ENCODE measurements at regions not wholly inside any gene's neighbourhood (a gene's known extent, or its start where the extent isn't known, plus 50 kb on each side); places are given as distances from the start of the nearest gene placed in this dataset.

DNA sequence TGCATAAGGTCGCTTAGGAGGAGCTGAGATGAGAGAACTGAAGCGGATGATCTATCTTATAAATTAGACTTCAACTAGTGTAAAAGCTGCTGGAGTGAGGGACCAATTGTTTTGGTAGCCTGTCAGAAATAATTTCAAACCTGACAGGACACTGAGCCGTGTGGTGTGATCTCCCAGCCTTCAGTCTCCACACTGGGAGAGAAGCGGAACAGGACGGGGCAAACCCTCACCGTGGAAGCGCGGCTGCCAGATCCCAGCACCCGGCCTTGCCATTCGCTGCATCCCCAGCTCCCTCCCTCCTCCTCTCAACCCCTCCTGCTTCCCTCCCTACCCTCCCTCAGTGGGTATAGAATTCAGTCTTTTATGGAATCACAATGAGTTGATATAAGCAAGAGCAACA is 900.1 kb upstream of the SLC35B3 start:
- no peak overlapping the region for H3K4me3 ChIP-seq (ENCODE audit: low read length)
- TF ChIP-seq, protein P1, sequence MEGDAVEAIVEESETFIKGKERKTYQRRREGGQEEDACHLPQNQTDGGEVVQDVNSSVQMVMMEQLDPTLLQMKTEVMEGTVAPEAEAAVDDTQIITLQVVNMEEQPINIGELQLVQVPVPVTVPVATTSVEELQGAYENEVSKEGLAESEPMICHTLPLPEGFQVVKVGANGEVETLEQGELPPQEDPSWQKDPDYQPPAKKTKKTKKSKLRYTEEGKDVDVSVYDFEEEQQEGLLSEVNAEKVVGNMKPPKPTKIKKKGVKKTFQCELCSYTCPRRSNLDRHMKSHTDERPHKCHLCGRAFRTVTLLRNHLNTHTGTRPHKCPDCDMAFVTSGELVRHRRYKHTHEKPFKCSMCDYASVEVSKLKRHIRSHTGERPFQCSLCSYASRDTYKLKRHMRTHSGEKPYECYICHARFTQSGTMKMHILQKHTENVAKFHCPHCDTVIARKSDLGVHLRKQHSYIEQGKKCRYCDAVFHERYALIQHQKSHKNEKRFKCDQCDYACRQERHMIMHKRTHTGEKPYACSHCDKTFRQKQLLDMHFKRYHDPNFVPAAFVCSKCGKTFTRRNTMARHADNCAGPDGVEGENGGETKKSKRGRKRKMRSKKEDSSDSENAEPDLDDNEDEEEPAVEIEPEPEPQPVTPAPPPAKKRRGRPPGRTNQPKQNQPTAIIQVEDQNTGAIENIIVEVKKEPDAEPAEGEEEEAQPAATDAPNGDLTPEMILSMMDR (conservative IDR thresholded peaks at IDR 0.05; ENCODE audit: low read length) = no peak
- DNase-seq (ENCODE audit: low read depth) = no peak

DNA sequence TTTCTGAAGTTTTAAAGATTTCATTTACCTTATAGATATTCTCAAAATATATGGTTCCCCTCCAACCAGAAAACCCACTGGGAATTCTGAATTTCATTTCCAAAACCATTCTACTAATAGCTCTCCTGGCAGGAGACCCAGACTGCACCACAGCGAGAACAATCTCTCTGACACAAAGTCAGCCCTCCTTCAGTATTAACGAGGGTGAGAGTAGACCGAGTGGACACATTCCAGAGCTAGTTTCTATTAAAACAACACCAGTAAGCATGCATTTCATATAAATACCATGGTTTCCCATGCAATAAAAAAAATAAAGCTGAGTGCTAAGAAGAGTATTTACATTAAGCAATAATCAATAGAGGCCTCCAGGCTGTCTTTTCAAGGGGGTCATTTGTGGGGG is 899.6 kb upstream of the SLC35B3 start:
- no peak for DNase-seq (ENCODE audit: low read depth)
- no peak overlapping the region for H3K4me3 ChIP-seq (ENCODE audit: low read length)
- TF ChIP-seq, protein P1 (conservative IDR thresholded peaks at IDR 0.05; ENCODE audit: low read length) = no peak

DNA sequence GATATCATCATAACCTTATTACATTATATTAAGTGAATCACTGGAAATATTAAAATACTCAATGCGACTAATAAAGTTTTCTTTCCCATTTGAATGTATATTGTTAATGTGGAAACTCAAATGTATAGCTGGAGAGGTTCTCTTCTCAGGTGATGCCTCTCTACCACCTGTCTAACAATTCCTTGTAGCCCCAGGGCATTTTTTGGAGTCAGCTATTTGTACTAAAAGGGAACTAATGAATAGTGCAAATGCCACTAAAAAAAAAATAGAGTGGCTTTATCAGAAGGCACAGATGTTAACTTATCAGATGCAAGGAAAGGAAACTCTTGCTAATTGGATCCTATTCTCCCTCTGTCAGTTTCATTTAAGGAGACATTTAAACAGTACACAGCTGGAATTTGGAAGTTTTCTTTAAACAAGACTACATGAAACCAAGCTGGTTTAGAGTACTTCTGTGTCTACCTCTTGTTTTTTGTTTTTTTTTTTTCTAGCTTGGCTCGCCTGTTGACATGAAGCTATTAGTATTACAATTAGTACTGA is 897.0 kb upstream of the SLC35B3 start:
- no peak overlapping the region for H3K4me3 ChIP-seq (ENCODE audit: low read length)
- no peak for DNase-seq (ENCODE audit: low read depth)
- TF ChIP-seq, protein P1 (conservative IDR thresholded peaks at IDR 0.05; ENCODE audit: low read length) = no peak

DNA sequence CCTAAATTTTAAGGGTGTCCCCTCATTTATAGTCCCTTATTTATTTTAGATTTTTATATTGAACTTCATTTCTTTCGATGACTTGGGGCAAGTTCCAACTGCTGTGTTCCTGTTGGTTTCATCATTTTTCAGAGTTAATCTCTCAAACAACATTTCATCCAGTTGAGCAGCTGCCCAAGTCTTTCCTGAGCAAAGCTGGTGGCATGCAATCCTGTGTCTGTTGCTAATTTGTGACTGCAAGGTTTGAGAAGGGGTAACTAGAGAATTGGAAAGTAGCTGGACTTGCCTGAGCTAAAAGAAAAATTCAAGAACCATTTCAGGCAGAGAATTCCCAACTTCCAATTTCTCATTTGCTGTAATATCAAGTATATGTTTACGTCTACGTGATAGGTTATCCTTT is 881.5 kb upstream of the SLC35B3 start:
- TF ChIP-seq, protein P1 (conservative IDR thresholded peaks at IDR 0.05; ENCODE audit: low read length) = no peak
- DNase-seq (ENCODE audit: low read depth) = peak; percentile 29
- H3K4me3 ChIP-seq (ENCODE audit: low read length) = no peak overlapping the region

DNA sequence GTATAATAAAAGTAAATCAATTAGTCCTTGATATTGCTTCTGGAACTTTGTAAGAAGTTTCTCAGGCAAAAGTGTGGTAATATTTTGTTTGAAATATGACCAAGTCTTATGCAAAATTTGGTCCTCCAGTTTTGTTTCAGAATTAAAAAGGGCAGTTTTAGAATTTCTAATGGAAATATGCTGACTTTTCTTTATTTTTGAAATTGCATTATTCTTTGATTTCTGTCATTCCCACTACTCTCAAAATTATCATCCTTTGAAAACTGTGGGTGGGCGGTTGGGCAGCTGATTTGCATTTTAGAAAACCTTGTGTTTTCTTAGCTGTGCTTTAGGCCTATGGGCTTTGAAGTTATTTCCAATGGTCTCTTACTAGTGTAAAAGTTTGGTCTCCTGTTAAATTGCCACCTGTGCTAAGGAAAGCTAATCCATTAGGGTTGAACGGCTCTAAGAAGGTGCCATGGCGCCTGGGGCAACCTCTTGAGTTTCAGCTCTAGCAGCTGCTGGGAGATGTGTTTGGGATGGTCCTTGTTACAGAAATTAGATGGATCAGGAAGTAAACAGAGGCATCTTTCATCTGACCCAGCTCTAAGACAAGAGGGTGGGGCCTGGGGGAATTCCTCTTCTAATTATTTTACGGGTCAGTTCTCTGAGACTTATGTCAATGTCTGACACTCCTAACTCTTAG is 880.8 kb upstream of the SLC35B3 start:
- TF ChIP-seq, protein P1 (conservative IDR thresholded peaks at IDR 0.05; ENCODE audit: low read length) = no peak
- DNase-seq (ENCODE audit: low read depth) = no peak
- no peak overlapping the region for H3K4me3 ChIP-seq (ENCODE audit: low read length)

DNA sequence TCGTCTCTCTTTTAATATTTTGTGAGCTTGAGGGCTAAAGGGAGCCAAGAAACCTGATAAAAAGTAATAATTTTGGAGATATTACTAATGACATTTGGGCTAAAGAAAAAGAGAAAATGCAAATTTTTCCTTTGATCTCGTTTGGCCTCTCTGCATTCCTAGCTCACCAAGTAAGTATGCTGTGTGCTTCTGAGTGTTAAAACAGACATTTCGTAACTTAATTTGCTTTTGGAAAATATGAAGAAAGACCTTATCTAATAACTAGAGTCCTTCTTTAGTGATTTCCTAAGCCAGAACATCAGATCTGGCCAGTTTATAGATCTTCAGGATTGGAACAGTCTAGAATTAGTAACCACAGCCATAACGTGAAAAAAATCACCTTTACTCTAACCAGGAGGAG is 872.9 kb upstream of the SLC35B3 start:
- TF ChIP-seq, protein P1 (conservative IDR thresholded peaks at IDR 0.05; ENCODE audit: low read length) = no peak
- H3K4me3 ChIP-seq (ENCODE audit: low read length) = no peak overlapping the region
- DNase-seq (ENCODE audit: low read depth) = peak; percentile 1

DNA sequence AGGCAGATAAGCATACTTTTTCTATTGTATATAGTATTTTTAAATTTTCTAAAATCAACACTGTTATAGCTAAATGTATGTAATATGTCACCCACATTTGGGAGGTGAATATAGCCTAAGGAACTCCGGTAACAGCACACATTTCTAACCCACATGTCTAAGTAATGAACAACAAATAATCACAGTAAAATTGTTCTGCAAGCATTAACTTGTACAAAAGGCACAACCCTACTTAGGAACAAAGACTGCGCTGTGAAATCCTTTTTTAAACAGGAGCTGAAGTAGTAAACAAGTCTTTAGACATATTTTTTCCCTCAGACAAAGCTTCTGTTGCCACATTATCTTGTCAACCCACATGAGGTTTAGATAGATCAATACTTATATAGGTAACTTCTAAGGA is 872.4 kb upstream of the SLC35B3 start:
- TF ChIP-seq, protein P1 (conservative IDR thresholded peaks at IDR 0.05; ENCODE audit: low read length) = no peak

More for the DNA sequence above, 872.4 kb upstream of the SLC35B3 start:
- H3K4me3 ChIP-seq (ENCODE audit: low read length) = no peak overlapping the region
- no peak for DNase-seq (ENCODE audit: low read depth)

All from AG10803 (cell line).